Lung (tissue), 11 donors: ENCODE measurements at regions not wholly inside any gene's neighbourhood (a gene's known extent, or its start where the extent isn't known, plus 50 kb on each side); places are given as distances from the start of the nearest gene placed in this dataset.

ENCODE experiments used
- ATAC-seq: fragments of 200-7000 bp; cut with Tn5 transposase; one replicate; pipeline ENCODE4 v1.9.1; 2020; ENCODE audit warnings: moderate number of reproducible peaks; ENCODE audit not compliant: insufficient read depth, low FRiP score
- DNase-seq, 3 donors: peaks; one replicate each; pipeline ENCODE4 v3.0.0-alpha.2; 2013 to 2017
- H3K27ac ChIP-seq, 2 donors: one replicate each; pipeline ENCODE4 v1.5.1; 2013; ENCODE audit warnings: mild to moderate bottlenecking in 2 of 2, moderate library complexity in 2 of 2, control low read depth in 1 of 2, inconsistent platforms in 1 of 2, low read depth in 1 of 2, low read length in 1 of 2
- H3K27me3 ChIP-seq, 3 donors: one replicate each; pipeline ENCODE4 v1.5.1; 2013; ENCODE audit warnings: low read length in 2 of 3; ENCODE audit not compliant: control insufficient read depth in 3 of 3, insufficient read depth in 3 of 3
- H3K36me3 ChIP-seq, 4 donors: one replicate each; pipeline ENCODE4 v1.5.1; 2013; ENCODE audit warnings: low read length in 4 of 4, mild to moderate bottlenecking in 1 of 4, moderate library complexity in 1 of 4; ENCODE audit not compliant: control insufficient read depth in 4 of 4, insufficient read depth in 4 of 4
- H3K4me1 ChIP-seq, 5 donors: one replicate each; pipeline ENCODE4 v1.5.1; 2013; ENCODE audit warnings: low read length in 5 of 5, mild to moderate bottlenecking in 2 of 5, moderate library complexity in 1 of 5; ENCODE audit not compliant: control insufficient read depth in 5 of 5, insufficient read depth in 5 of 5
- H3K4me3 ChIP-seq: one replicate; pipeline ENCODE4 v1.5.1; 2013; ENCODE audit warnings: mild to moderate bottlenecking, control low read depth, moderate library complexity
- H3K9ac ChIP-seq, 2 donors: one replicate each; pipeline ENCODE4 v1.5.1; 2013; ENCODE audit warnings: low read length in 2 of 2, control low read depth in 1 of 2; ENCODE audit not compliant: insufficient read depth in 1 of 2
- H3K9me3 ChIP-seq, 4 donors: one replicate each; pipeline ENCODE4 v1.5.1; 2013; ENCODE audit warnings: low read length in 3 of 4, mild to moderate bottlenecking in 1 of 4, moderate library complexity in 1 of 4; ENCODE audit not compliant: control insufficient read depth in 4 of 4, insufficient read depth in 3 of 4
- CTCF ChIP-seq: IDR thresholded peaks from 2 replicates; pipeline ENCODE4 v1.5.1; 2012; ENCODE audit warnings: mild to moderate bottlenecking; ENCODE audit errors: control extremely low read depth, extremely low read depth
- WGBS, 2 donors: extraction: QIAGEN DNeasy Blood & Tissue Kit; methylation state at CpG; one replicate each; pipeline ENCODE4 v1.1.7; 2013; 5-methylcytosine and 5-hydroxymethylcytosine counted together
- donor health status: control.
- donor health status: control.
- donor health status: Bipolar disorder and iron deficiency.
- donor health status: healthy.
- donor health status: DM: yes; HTN: yes; CAD: no.

DNA sequence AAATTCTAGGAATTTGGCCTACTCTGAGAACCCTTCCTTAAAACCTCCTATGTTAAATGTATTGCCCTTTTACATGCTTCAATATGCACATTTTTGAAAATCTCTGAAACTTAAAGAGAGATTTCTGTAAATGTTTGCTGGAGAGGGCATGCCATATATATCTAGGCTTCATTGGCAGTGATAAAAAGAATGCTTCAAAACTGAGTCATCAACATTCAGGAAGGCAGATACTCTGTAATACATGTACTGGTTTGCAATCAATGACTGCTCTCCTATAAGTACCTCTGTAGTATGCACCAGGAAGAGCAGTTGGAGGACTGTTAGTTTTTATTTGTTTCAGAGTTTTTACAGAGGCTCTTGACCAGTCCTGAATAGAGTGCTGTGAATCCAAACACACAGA lies 739.9 kb downstream of the SLC16A7 start:
- H3K27me3 ChIP-seq, result no peaks in the 10 kb centered on the region
- H3K27ac ChIP-seq, result no peak overlapping the region
- H3K36me3 ChIP-seq, result no peaks in the 10 kb centered on the region
- no peak for ATAC-seq
- no peaks in the 10 kb centered on the region for H3K9me3 ChIP-seq
- H3K4me3 ChIP-seq, result no peak overlapping the region
- no peak for TF ChIP-seq CTCF
- H3K4me1 ChIP-seq, result no peaks in the 10 kb centered on the region
- DNase-seq, result no peak
- H3K9ac ChIP-seq, result no peak overlapping the region

- H3K4me1 ChIP-seq, result no peaks in the 10 kb centered on the region
- 78 to 86% methylated on average over 5 of the region's 5 CpGs for WGBS, 2 donors
- H3K4me3 ChIP-seq, result no peak overlapping the region
- ATAC-seq (no peak), DNase-seq (no peak)
- H3K9me3 ChIP-seq, result no peaks in the 10 kb centered on the region
- H3K27ac ChIP-seq, result no peak overlapping the region
- H3K9ac ChIP-seq, result no peak overlapping the region
- no peaks in the 10 kb centered on the region for H3K27me3 ChIP-seq
- no peak for TF ChIP-seq CTCF
- H3K36me3 ChIP-seq, result no peaks in the 10 kb centered on the region
These were observed 742.2 kb downstream of the SLC16A7 start for GRCh38 chr12:60337839-60338549.

DNA sequence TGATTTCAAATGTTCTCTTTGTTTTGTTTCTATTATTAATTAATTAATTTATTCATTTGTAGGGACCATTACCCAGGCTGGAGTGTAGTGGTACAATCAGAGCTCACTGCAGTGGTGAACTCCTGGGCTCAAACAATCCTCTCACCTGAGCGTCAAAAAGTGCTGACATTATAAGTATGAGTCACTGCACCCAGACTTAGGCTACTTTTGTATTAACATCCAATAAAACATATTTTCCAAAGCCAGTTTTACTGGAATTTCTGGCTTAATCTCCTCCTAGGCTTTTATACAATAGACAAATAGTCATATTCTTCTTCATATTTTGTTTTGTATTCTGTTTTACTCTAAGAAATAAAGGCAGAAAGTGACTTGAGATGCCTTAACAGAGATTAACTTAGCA lies 749.6 kb downstream of the SLC16A7 start:
- ATAC-seq, result no peak
- Histone ChIP-seq H3K27ac (no peak overlapping the region), H3K4me3 (no peak overlapping the region), H3K27me3 (no peaks in the 10 kb centered on the region), H3K36me3 (no peaks in the 10 kb centered on the region), H3K9me3 (no peaks in the 10 kb centered on the region), H3K9ac (no peak overlapping the region), H3K4me1 (no peaks in the 10 kb centered on the region)
- WGBS, 2 donors, result 76% methylated on average over 1 of the region's 1 CpG
- TF ChIP-seq CTCF, result no peak
- no peak for DNase-seq
